SK-N-SH treated with all-trans-retinoic acid at 6 μM for 48 hours (cell line): ENCODE measurements at regions not wholly inside any gene's neighbourhood (a gene's known extent, or its start where the extent isn't known, plus 50 kb on each side); places are given as distances from the start of the nearest gene placed in this dataset.

Source experiments
- ATAC-seq: fragments of 200-7000 bp; cut with Tn5 transposase; 3 replicates; pipeline ENCODE4 v1.9.1; 2020; ENCODE audit warnings: mild to moderate bottlenecking, moderate library complexity
- ARNTL ChIP-seq: fragments of 450-650 bp; formaldehyde crosslinking; IDR thresholded peaks from 2 replicates; pipeline ENCODE4 v1.5.0; 2020; ENCODE audit warnings: low read depth, mild to moderate bottlenecking, moderate library complexity, borderline replicate concordance
- BACH2 ChIP-seq: fragments of 250-450 bp; sonication (Bioruptor Pico); IDR thresholded peaks from 2 replicates; pipeline ENCODE4 v1.9.0; 2021; ENCODE audit warnings: mild to moderate bottlenecking, borderline replicate concordance
- CREB5 ChIP-seq: fragments of 250-450 bp; sonication (Bioruptor Pico); IDR thresholded peaks from 2 replicates; pipeline ENCODE4 v1.5.1; 2020; ENCODE audit warnings: low read depth, mild to moderate bottlenecking, moderate library complexity
- CSDC2 ChIP-seq: fragments of 250-450 bp; sonication (Bioruptor Pico); IDR thresholded peaks from 2 replicates; pipeline ENCODE4 v1.5.0; 2020; ENCODE audit warnings: mild to moderate bottlenecking, moderate library complexity
- ESRRG ChIP-seq: fragments of 250-450 bp; sonication (Bioruptor Pico); IDR thresholded peaks from 2 replicates; pipeline ENCODE4 v1.6.1; 2021; ENCODE audit warnings: mild to moderate bottlenecking
- GLIS3 ChIP-seq: fragments of 250-450 bp; sonication (Bioruptor Pico); IDR thresholded peaks from 2 replicates; pipeline ENCODE4 v1.5.0; 2020; ENCODE audit warnings: mild to moderate bottlenecking, moderate library complexity
- ISL1 ChIP-seq: fragments of 250-450 bp; sonication (Bioruptor Pico); IDR thresholded peaks from 2 replicates; pipeline ENCODE4 v2.1.2; 2022; ENCODE audit warnings: mild to moderate bottlenecking, moderate library complexity
- OSR1 ChIP-seq: fragments of 250-450 bp; sonication (Bioruptor Pico); IDR thresholded peaks from 2 replicates; pipeline ENCODE4 v1.8.0; 2022; ENCODE audit warnings: moderate library complexity, mild to moderate bottlenecking, inconsistent platforms
- POU6F1 ChIP-seq: fragments of 250-450 bp; sonication (Bioruptor Pico); IDR thresholded peaks from 2 replicates; pipeline ENCODE4 v1.8.0; 2021; ENCODE audit warnings: low read depth, mild to moderate bottlenecking, moderate library complexity, borderline replicate concordance
- PPARA ChIP-seq: fragments of 250-450 bp; sonication (Bioruptor Pico); IDR thresholded peaks from 2 replicates; pipeline ENCODE4 v1.5.0; 2020; ENCODE audit warnings: mild to moderate bottlenecking, borderline replicate concordance
- RARB ChIP-seq: fragments of 250-450 bp; sonication (Bioruptor Pico); IDR thresholded peaks from 2 replicates; pipeline ENCODE4 v1.8.0; 2021; ENCODE audit warnings: mild to moderate bottlenecking, moderate library complexity
- SNAI2 ChIP-seq: fragments of 250-450 bp; sonication (Bioruptor Pico); IDR thresholded peaks from 2 replicates; pipeline ENCODE4 v1.5.0; 2020; ENCODE audit warnings: mild to moderate bottlenecking, moderate library complexity
- TCF4 ChIP-seq: fragments of 250-450 bp; sonication (Bioruptor Pico); IDR thresholded peaks from 2 replicates; pipeline ENCODE4 v1.8.0; 2021; ENCODE audit warnings: mild to moderate bottlenecking, moderate library complexity, borderline replicate concordance
- TOX ChIP-seq: fragments of 250-450 bp; sonication (Bioruptor Pico); IDR thresholded peaks from 2 replicates; pipeline ENCODE4 v1.8.0; 2021; ENCODE audit warnings: mild to moderate bottlenecking, moderate library complexity, borderline replicate concordance
- TSHZ2 ChIP-seq: fragments of 250-450 bp; sonication (Bioruptor Pico); IDR thresholded peaks from 2 replicates; pipeline ENCODE4 v1.5.0; 2020; ENCODE audit warnings: mild to moderate bottlenecking, moderate library complexity
- ZC3H10 ChIP-seq: fragments of 250-450 bp; sonication (Bioruptor Pico); IDR thresholded peaks from 2 replicates; pipeline ENCODE4 v1.5.1; 2021; ENCODE audit warnings: mild to moderate bottlenecking, moderate library complexity
- ZFP3 ChIP-seq: fragments of 250-450 bp; sonication (Bioruptor Pico); IDR thresholded peaks from 2 replicates; pipeline ENCODE4 v1.5.0; 2020; ENCODE audit warnings: mild to moderate bottlenecking, moderate library complexity
- ZFP30 ChIP-seq: fragments of 450-650 bp; formaldehyde crosslinking; IDR thresholded peaks from 2 replicates; pipeline ENCODE4 v1.5.0; 2022; ENCODE audit warnings: mild to moderate bottlenecking, moderate library complexity
- ZNF565 ChIP-seq: fragments of 450-650 bp; formaldehyde crosslinking; conservative IDR thresholded peaks from 2 replicates; pipeline ENCODE4 v1.5.0; 2020; ENCODE audit warnings: low read depth, mild to moderate bottlenecking, moderate library complexity
- ZNF70 ChIP-seq: fragments of 450-650 bp; formaldehyde crosslinking; IDR thresholded peaks from 2 replicates; pipeline ENCODE4 v1.5.0; 2020; ENCODE audit warnings: mild to moderate bottlenecking, moderate library complexity
- ZNF8 ChIP-seq: fragments of 450-650 bp; formaldehyde crosslinking; IDR thresholded peaks from 2 replicates; pipeline ENCODE4 v1.5.0; 2020; ENCODE audit warnings: mild to moderate bottlenecking, moderate library complexity
- TF ChIP-seq, protein P1 (sequence below): fragments of 250-450 bp; sonication (Bioruptor Pico); IDR thresholded peaks from 2 replicates; pipeline ENCODE4 v1.8.0; 2020; ENCODE audit warnings: mild to moderate bottlenecking, moderate library complexity, borderline replicate concordance
- TF ChIP-seq, protein P2 (sequence below): fragments of 250-450 bp; sonication (Bioruptor Pico); IDR thresholded peaks from 2 replicates; pipeline ENCODE4 v1.5.1; 2021; ENCODE audit warnings: mild to moderate bottlenecking, moderate library complexity

- no peak for TF ChIP-seq GLIS3 (CRISPR knock-in tag)
- no peak for ATAC-seq
Measured at GRCh38 chr1:186754542-186755145, 74.1 kb upstream of the PLA2G4A start.

GRCh38 chr1:186753241-186753640, 73.0 kb upstream of the PTGS2 start:
- peak; percentile 37 for ATAC-seq
- no peak for TF ChIP-seq POU6F1 (CRISPR knock-in tag)
- TF ChIP-seq ZNF565 (CRISPR knock-in tag): no peak
- TF ChIP-seq CSDC2 (CRISPR knock-in tag): no peak
- TF ChIP-seq TCF4 (CRISPR knock-in tag): no peak
- no peak for TF ChIP-seq TSHZ2 (CRISPR knock-in tag)
- TF ChIP-seq BACH2 (CRISPR knock-in tag): no peak
- no peak for TF ChIP-seq TOX (CRISPR knock-in tag)
- no peak for TF ChIP-seq ESRRG (CRISPR knock-in tag)
- no peak for TF ChIP-seq ZFP3 (CRISPR knock-in tag)
- no peak for TF ChIP-seq ARNTL (CRISPR knock-in tag)
- no peak for TF ChIP-seq RARB (CRISPR knock-in tag)
- no peak for TF ChIP-seq GLIS3 (CRISPR knock-in tag)
- no peak for TF ChIP-seq SNAI2 (CRISPR knock-in tag)
- no peak for TF ChIP-seq ZNF8 (CRISPR knock-in tag)
- TF ChIP-seq ISL1 (CRISPR knock-in tag): no peak
- TF ChIP-seq OSR1 (CRISPR knock-in tag): no peak
- TF ChIP-seq, protein P1, sequence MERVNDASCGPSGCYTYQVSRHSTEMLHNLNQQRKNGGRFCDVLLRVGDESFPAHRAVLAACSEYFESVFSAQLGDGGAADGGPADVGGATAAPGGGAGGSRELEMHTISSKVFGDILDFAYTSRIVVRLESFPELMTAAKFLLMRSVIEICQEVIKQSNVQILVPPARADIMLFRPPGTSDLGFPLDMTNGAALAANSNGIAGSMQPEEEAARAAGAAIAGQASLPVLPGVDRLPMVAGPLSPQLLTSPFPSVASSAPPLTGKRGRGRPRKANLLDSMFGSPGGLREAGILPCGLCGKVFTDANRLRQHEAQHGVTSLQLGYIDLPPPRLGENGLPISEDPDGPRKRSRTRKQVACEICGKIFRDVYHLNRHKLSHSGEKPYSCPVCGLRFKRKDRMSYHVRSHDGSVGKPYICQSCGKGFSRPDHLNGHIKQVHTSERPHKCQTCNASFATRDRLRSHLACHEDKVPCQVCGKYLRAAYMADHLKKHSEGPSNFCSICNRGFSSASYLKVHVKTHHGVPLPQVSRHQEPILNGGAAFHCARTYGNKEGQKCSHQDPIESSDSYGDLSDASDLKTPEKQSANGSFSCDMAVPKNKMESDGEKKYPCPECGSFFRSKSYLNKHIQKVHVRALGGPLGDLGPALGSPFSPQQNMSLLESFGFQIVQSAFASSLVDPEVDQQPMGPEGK: no peak
- TF ChIP-seq, protein P2, sequence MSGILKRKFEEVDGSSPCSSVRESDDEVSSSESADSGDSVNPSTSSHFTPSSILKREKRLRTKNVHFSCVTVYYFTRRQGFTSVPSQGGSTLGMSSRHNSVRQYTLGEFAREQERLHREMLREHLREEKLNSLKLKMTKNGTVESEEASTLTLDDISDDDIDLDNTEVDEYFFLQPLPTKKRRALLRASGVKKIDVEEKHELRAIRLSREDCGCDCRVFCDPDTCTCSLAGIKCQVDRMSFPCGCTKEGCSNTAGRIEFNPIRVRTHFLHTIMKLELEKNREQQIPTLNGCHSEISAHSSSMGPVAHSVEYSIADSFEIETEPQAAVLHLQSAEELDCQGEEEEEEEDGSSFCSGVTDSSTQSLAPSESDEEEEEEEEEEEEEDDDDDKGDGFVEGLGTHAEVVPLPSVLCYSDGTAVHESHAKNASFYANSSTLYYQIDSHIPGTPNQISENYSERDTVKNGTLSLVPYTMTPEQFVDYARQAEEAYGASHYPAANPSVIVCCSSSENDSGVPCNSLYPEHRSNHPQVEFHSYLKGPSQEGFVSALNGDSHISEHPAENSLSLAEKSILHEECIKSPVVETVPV (CRISPR knock-in tag): no peak

DNA sequence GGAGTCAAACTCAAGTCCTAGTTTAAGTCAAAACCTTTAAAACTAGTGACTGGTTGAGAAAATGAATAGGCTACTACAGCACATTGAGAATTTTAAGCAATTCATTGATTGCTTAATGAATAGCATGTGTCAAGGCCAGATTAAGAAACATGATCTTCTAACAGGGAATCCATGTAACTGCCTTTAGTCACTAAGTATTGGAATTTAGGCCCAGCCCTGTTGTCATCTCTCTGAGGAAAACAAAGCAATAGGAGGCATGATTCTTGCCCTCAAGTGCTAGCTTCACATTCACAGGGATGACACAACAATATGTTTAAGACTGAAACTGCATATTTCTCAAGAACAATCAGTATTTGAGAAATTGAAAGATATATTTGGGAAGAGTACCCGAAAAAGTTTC, 70.0 kb upstream of the PTGS2 start:
- no peak for TF ChIP-seq SNAI2 (CRISPR knock-in tag)
- no peak for TF ChIP-seq RARB (CRISPR knock-in tag)
- no peak for TF ChIP-seq BACH2 (CRISPR knock-in tag)
- no peak for TF ChIP-seq ZNF8 (CRISPR knock-in tag)
- TF ChIP-seq CSDC2 (CRISPR knock-in tag): no peak
- TF ChIP-seq, protein P1: no peak
- no peak for TF ChIP-seq ZC3H10 (CRISPR knock-in tag)
- no peak for TF ChIP-seq ESRRG (CRISPR knock-in tag)
- no peak for TF ChIP-seq CREB5 (CRISPR knock-in tag)
- TF ChIP-seq TOX (CRISPR knock-in tag): no peak
- TF ChIP-seq ISL1 (CRISPR knock-in tag): no peak
- TF ChIP-seq PPARA: no peak
- no peak for TF ChIP-seq OSR1 (CRISPR knock-in tag)
- TF ChIP-seq ZNF565 (CRISPR knock-in tag): no peak
- TF ChIP-seq ZNF70 (CRISPR knock-in tag): no peak
- TF ChIP-seq ARNTL (CRISPR knock-in tag): no peak
- no peak for TF ChIP-seq TCF4 (CRISPR knock-in tag)
- no peak for TF ChIP-seq ZFP30
- no peak for ATAC-seq
